Body of pancreas (tissue), 4 donors: ENCODE measurements at regions not wholly inside any gene's neighbourhood (a gene's known extent, or its start where the extent isn't known, plus 50 kb on each side); places are given as distances from the start of the nearest gene placed in this dataset.

ENCODE experiments used
- ATAC-seq: fragments of 150-250 bp; one replicate; pipeline ENCODE4 v1.9.1; 2016
- DNase-seq, 4 donors: peaks; one replicate each; pipeline ENCODE4 v3.0.0-alpha.2; 2019
- H3K27ac ChIP-seq, 4 donors: fragments of 200-600 bp; sonication (generic); 1 replicate in 3 of 4; 2 replicates in 1 of 4; pipeline versions ENCODE4 v1.5.1 to v1.6.1; 2016 to 2019; ENCODE audit warnings: mild to moderate bottlenecking in 1 of 4, mixed read lengths in 1 of 4, moderate library complexity in 1 of 4
- H3K27me3 ChIP-seq, 2 donors: fragments of 200-600 bp; sonication (generic); one replicate each; pipeline ENCODE4 v1.6.0; 2016; ENCODE audit warnings: mild to moderate bottlenecking in 1 of 2
- H3K36me3 ChIP-seq, 2 donors: fragments of 200-600 bp; sonication (generic); replicated peaks in 1 of 2; 2 replicates each; pipeline ENCODE4 v1.5.1; 2016; ENCODE audit warnings: low read depth in 2 of 2; ENCODE audit not compliant: insufficient read depth in 1 of 2
- H3K4me1 ChIP-seq: fragments of 200-600 bp; sonication (generic); one replicate; pipeline ENCODE4 v1.6.0; 2016
- H3K4me3 ChIP-seq, 2 donors: fragments of 200-600 bp; sonication (generic); 1 replicate in 1 of 2; 2 replicates in 1 of 2; pipeline ENCODE4 v1.5.1; 2016 to 2019
- H3K9me3 ChIP-seq, 3 donors: fragments of 200-600 bp; sonication (generic); 1 replicate in 2 of 3; 2 replicates in 1 of 3; pipeline ENCODE4 v1.5.1; 2016
- CTCF ChIP-seq, 7 experiments: fragments of 450-650 bp in 4 of 7; fragments of 200-600 bp in 3 of 7; sonication (generic) in 3 of 7; IDR thresholded peaks; one replicate each; pipeline ENCODE4 v1.5.1; 2016 to 2019; ENCODE audit warnings: antibody characterized with exemption in 7 of 7
- POLR2A ChIP-seq, 3 donors: fragments of 450-650 bp; IDR thresholded peaks; one replicate each; pipeline ENCODE4 v1.6.1; 2016; ENCODE audit warnings: antibody characterized with exemption in 3 of 3, mild to moderate bottlenecking in 2 of 3
- WGBS, 2 donors: methylation state at CpG; one replicate each; pipeline ENCODE4 v1.1.5; 2017; 5-methylcytosine and 5-hydroxymethylcytosine counted together
- intact Hi-C: fragments of 100-400 bp; cut with DNase I; formaldehyde crosslinking; loops from one replicate; pipeline ENCODE4 v1.15.1; 2023

DNA sequence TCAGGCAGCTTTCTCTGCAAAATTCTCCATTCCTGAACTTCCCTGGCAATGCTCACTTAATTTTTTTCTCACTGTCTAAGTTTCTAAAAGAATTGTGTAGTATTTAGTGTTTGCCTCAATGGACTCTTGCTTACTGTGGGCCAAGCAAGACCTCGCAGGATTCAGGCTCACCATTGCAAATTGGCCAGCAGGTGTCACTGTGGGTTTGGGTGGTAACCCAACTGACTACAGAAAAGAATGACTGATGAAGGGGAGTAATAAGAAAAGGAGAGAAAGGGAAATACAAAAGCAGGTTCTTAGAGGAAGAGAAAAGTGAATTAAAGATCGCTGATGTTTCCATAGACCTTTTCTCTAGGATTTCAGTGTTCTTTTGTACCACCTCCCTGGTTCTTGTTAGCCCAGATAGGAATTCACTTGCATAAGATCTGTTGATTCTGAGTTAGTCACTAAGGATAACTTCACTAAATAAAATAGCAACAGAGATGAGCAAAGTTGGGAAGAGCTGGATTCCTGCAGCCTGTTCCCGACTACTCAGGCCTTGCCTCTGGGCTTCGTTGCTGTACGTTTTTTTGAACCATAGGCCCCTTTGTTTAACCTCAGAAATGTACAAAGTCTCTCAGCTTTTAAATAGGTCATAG, 386.5 kb upstream of the DDHD1 start:
- intact Hi-C loops = loop anchor here (5.0 kb wide), 1 partner anchor 633 kb away; no protein-coding TSS in a partner anchor
- WGBS, 2 donors = 35 to 53% methylated on average over 5 of the region's 5 CpGs
- peak overlapping the region in 1 of 4 donors; percentile 7 for H3K27ac ChIP-seq
- no peaks in the 10 kb centered on the region for H3K9me3 ChIP-seq
- no peak for TF ChIP-seq POLR2A (IDR thresholded peaks at IDR 0.05)
- TF ChIP-seq CTCF (IDR thresholded peaks at IDR 0.05) = peak; percentile 66 to 87 (median 83)
- no peaks in the 10 kb centered on the region for H3K4me1 ChIP-seq
- DNase-seq = peak; percentile 74 to 77 (median 76)
- H3K36me3 ChIP-seq = no peaks in the 10 kb centered on the region
- H3K4me3 ChIP-seq = no peak overlapping the region
- H3K27me3 ChIP-seq = no peaks in the 10 kb centered on the region
- peak; percentile 77 for ATAC-seq

- ATAC-seq = no peak
- Histone ChIP-seq H3K36me3 (no peaks in the 10 kb centered on the region), H3K4me3 (no peak overlapping the region), H3K27ac (no peak overlapping the region), H3K27me3 (no peaks in the 10 kb centered on the region), H3K9me3 (no peaks in the 10 kb centered on the region), H3K4me1 (no peaks in the 10 kb centered on the region)
- DNase-seq = no peak
- TF ChIP-seq POLR2A (IDR thresholded peaks at IDR 0.05) (no peak), CTCF (IDR thresholded peaks at IDR 0.05) (no peak)
- WGBS, 2 donors = 53 to 60% methylated on average over 2 of the region's 2 CpGs
- intact Hi-C loops = no loop called here
These were observed 385.3 kb upstream of the DDHD1 start for GRCh38 chr14:53538316-53538881.

GRCh38 chr14:53537422-53538315, 384.5 kb upstream of the DDHD1 start:
- DNase-seq (no peak), ATAC-seq (no peak)
- TF ChIP-seq POLR2A (IDR thresholded peaks at IDR 0.05) (no peak), CTCF (IDR thresholded peaks at IDR 0.05) (no peak)
- no peaks in the 10 kb centered on the region for H3K9me3 ChIP-seq
- intact Hi-C loops = no loop called here
- H3K4me1 ChIP-seq = no peaks in the 10 kb centered on the region
- no peak overlapping the region for H3K4me3 ChIP-seq
- H3K27ac ChIP-seq = no peak overlapping the region
- no peaks in the 10 kb centered on the region for H3K36me3 ChIP-seq
- no peaks in the 10 kb centered on the region for H3K27me3 ChIP-seq
- 74 to 79% methylated on average over 5 of the region's 5 CpGs for WGBS, 2 donors

- Histone ChIP-seq H3K4me1 (no peaks in the 10 kb centered on the region), H3K36me3 (no peaks in the 10 kb centered on the region), H3K27ac (no peak overlapping the region), H3K9me3 (no peaks in the 10 kb centered on the region), H3K4me3 (no peak overlapping the region), H3K27me3 (no peaks in the 10 kb centered on the region)
- DNase-seq = no peak
- intact Hi-C loops = no loop called here
- no peak for TF ChIP-seq POLR2A (IDR thresholded peaks at IDR 0.05)
- no peak for TF ChIP-seq CTCF (IDR thresholded peaks at IDR 0.05)
- WGBS, 2 donors = 65 to 67% methylated on average over 2 of the region's 2 CpGs
- ATAC-seq = no peak
These were observed 383.3 kb upstream of the DDHD1 start for GRCh38 chr14:53536446-53536845.
